Cardiac fibroblast (primary cell): ENCODE measurements at regions not wholly inside any gene's neighbourhood (a gene's known extent, or its start where the extent isn't known, plus 50 kb on each side); places are given as distances from the start of the nearest gene placed in this dataset.
A peak's percentile ranks its signal among the peaks of the same experiment; 100 is the strongest.

Experiments
- DNase-seq, 2 donors: peaks; one replicate each; pipeline versions ENCODE4 v3.0.0 to v3.0.0-alpha.2; 2010; ENCODE audit warnings: low read depth in 2 of 2
- H3K4me3 ChIP-seq, 2 donors: replicated peaks in 1 of 2; 1 replicate in 1 of 2; 2 replicates in 1 of 2; pipeline ENCODE4 v1.5.1; 2011; ENCODE audit warnings: low read depth in 2 of 2, low read length in 2 of 2, mild to moderate bottlenecking in 2 of 2, moderate library complexity in 1 of 2
- CTCF ChIP-seq: IDR thresholded peaks from one replicate; pipeline ENCODE4 v1.5.1; 2011; ENCODE audit warnings: low read depth, mild to moderate bottlenecking, low read length, inconsistent platforms

DNA sequence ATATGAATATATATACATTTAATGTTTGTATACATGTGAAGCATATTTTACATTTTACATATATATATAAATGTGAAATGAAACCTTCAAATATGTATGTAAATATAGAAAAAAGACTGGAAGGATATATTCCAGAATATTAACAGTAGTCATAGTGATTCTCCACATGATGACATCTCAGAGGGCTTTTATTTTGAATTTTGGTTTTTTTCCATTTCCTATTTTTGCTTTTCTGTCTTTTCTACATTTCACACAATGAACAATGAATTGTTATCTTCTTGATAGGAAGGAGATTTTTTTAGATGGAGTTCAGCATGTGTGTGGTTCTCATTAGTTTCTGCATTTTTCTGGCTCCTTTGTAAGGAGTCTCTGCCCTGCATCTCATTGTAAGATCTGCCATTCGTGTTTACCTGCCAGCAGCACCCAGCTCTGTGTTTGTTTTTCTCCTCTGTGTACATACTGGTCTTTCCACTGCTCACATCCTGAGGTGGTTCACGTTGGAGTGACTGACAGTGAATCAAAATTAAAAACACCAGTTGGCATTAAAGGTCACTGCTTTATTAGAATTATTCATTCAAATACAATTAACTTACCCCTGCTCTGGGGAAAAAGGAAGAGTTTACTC lies 425.3 kb upstream of the MDFIC2 start:
- H3K4me3 ChIP-seq: no peak overlapping the region
- DNase-seq: no peak
- no peak for TF ChIP-seq CTCF

DNA sequence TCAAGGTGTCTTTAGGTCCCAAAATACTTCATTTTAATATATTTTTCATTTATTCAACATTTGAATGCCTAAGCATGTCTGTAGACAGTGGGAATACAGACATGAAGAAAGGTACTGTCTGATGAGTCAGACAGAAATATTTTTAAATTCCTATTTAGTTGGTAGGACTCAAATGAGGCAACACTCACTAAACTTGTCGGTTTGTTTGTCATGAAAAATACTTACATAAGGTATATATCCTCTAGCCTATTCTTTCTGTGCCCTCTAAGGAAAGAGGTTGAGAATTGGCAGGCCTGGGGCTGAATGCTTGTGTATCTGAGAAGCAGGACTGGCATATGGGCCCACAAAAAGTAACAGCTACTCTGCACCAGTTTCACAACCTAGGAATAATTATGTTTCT lies 423.6 kb upstream of the MDFIC2 start:
- no peak overlapping the region for H3K4me3 ChIP-seq
- DNase-seq: peak in 1 of 2 donors; percentile 69
- no peak for TF ChIP-seq CTCF

GRCh38 chr3:70734756-70735155 lies 422.3 kb upstream of the MDFIC2 start:
- no peak overlapping the region for H3K4me3 ChIP-seq
- DNase-seq: no peak
- no peak for TF ChIP-seq CTCF

GRCh38 chr3:70731046-70731445 lies 418.6 kb upstream of the MDFIC2 start:
- no peak for DNase-seq
- no peak for TF ChIP-seq CTCF
- H3K4me3 ChIP-seq: no peak overlapping the region

DNA sequence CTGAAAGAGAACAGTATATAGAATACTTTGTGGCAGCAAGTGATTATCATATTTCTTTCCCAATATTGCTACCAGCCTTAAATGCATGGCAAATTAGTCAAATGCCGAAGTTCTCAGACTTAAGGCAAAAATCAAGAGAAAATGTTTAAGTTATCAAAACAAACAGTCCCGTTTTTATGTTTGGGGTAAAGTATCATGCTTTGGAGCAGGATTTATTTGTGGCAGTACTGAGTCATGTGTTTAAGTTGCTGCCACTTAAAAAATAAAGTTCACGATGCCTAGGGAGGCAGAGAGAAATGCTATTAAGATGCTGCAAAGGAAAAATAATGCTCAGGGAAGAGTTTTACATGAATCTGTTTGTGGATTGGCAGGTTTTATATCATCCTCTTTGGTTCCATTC lies 417.4 kb upstream of the MDFIC2 start:
- no peak for TF ChIP-seq CTCF
- no peak overlapping the region for H3K4me3 ChIP-seq
- DNase-seq: no peak

DNA sequence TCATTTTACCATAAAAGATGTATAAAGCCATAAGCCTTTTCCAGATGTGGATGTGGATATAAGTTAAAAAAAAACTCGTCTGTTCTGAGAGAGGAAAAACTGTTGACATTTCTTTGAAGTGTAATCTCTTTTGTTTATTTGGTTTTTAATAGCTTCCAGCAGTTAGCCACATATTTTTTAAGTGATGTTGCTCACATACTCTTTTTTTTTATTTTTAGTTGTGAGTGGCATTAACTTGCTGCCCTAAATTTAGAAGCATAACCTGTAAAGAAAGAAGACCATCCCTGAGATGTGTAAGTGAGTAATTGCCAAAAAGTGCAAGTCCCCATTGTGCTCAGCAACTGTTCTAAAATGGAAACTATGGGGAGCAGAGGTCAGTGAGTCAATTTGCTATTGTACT lies 415.9 kb upstream of the MDFIC2 start:
- H3K4me3 ChIP-seq: no peak overlapping the region
- no peak for TF ChIP-seq CTCF
- peak in 1 of 2 donors; percentile 36 for DNase-seq

DNA sequence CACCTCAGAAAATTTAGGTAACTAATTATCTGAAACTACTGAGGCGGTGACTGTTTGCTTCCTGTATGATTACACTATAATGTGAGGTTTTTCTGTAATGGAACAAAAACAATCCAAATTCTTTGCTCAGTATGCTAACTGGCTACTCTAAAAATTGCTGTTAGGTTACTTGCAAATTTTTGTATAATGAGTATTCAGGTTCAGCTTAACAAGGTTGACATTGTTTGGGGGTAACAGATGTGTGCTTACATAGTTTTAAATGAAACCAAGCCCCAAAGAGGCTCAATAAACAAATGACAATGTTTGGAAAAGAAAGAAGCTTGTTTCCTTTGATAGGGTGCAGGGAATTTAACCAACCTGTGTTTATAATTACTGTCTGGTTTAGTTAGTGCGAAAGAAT lies 414.5 kb upstream of the MDFIC2 start:
- no peak overlapping the region for H3K4me3 ChIP-seq
- DNase-seq: peak in 1 of 2 donors; percentile 49
- no peak for TF ChIP-seq CTCF
